GM19328 (cell line): ENCODE measurements at regions not wholly inside any gene's neighbourhood (a gene's known extent, or its start where the extent isn't known, plus 50 kb on each side); places are given as distances from the start of the nearest gene placed in this dataset.
"Not testable (repeated sequence)": the region's sequence is repeated elsewhere in the genome, so short reads cannot be mapped to it uniquely, and the experiment has no call there.

Source experiments
- ATAC-seq: cut with Tn5 transposase; IDR thresholded peaks from one replicate; pipeline ENCODE4 v1.9.1; 2021; ENCODE audit warnings: mild to moderate bottlenecking, moderate library complexity; ENCODE audit not compliant: unreplicated experiment

- ATAC-seq: no peak
Observed at GRCh38 chr3:164320962-164321361, 757.3 kb downstream of the SI start.

DNA sequence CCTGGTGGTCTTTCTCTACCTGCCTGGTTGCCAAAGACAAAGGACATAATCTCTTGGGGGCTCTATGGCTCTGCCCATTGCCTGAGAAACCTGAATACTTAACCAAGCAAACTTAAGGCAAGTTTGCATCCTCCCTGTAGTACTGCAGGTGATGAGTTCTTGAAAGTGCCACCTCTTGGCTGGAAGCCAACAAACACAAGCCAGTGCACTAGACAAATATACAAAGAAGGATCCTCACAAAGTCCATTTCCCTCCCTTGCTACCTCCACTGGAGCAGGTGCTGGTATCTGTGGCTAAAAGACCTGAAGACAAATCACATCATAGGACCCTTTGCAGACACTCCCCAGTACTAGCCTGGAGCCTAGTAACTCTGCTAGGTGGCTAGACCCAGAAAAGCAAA, 772.3 kb downstream of the SI start:
- ATAC-seq: no peak

DNA sequence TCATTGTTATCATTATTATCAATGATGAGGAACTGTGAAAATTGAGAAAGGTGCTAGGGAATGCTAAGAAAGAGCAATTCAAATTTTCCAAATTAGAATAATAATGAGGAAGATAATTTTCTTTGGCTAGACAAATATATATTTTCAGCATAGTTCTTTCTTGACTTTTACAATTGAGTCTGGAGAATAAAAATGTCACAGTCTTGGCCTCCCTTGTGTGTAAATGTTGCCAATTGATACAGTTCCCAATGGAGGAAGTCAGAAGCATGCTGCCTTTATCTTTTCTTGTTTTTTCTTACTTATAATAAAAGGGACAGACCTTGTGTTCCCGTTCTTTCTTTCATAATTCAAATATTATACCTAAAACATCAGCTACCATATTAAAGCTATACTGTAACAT, 774.4 kb downstream of the SI start:
- no peak for ATAC-seq

DNA sequence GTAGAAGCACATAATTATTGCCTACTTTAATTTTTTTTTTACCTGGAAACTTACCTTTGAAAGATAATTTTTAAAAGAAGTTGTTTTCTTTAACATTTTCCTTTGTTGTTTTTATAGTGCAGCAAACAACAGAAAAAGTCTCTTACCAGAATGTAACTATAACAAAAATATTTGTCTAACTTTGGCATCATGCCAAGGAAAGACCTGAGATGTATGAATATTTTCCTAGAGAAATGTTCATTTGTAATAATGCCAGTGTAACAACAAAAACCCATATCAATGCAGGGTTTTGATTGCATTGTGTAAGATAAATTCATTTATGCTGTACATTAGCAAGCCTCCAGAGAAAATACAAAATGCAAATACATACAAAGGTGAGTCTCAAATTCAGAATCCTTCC, 775.7 kb downstream of the SI start:
- no peak for ATAC-seq

- not testable (repeated sequence) for ATAC-seq
Observed at GRCh38 chr3:164291486-164291885, 786.8 kb downstream of the SI start.

- ATAC-seq: no peak
Observed at GRCh38 chr3:164278550-164278949, 799.7 kb downstream of the SI start.

- ATAC-seq: no peak
Observed at GRCh38 chr3:164267053-164267452, 811.2 kb downstream of the SI start.

DNA sequence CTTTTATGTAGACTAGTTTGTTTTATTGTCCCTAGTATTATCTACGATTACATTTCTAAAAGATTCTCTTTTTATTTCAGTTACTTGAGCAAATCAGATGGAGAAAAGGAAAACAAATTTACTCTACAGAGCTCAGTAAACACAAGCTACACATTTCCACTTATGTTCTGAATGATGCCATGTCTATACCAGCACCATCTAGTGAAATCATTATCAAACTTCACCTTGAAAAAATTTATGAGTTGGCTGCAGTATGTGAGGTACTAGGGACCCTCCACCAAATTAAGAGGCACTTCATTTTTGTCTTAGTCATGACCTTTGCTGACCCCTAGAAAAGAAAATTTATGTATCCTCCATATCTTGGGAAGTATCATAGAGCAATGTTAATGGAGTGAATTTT, 827.4 kb downstream of the SI start:
- ATAC-seq: no peak

GRCh38 chr3:164236851-164237250, 841.4 kb downstream of the SI start:
- no peak for ATAC-seq

DNA sequence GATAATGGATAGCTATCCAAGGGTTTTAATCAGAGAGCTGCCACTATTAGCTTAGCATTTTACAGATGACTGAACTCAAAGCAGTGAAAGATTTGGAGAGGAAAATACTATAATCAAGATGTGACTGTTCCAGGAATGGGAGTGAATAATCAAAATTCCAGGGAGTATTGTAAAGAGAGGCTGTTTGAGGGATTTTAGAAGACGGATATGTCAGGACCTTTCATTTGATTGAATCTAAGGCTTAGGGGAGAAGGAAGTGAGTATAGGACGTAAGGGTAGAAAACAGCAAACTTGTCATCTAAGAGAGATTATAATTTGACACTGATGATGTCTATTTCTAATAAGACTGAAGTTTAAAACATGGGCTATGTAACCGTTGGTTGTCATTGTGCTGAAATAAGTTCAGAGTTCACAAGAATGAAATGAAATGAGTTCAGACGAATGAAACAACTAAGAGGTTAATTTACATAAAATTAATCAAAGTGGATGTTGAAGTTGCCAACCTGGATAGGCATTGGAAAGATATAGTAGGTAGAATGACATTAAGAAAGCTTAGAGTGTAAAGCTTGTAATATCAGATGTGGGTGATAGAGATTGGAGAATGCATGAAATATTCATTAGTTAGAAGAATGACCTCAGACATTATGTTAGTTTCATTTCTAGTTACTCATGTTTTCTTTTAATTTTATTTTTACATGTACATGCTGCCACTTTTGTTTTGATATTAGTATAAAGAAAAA, 842.8 kb downstream of the SI start:
- ATAC-seq: no peak

- no peak for ATAC-seq
Observed at GRCh38 chr3:164233951-164234350, 844.3 kb downstream of the SI start.

DNA sequence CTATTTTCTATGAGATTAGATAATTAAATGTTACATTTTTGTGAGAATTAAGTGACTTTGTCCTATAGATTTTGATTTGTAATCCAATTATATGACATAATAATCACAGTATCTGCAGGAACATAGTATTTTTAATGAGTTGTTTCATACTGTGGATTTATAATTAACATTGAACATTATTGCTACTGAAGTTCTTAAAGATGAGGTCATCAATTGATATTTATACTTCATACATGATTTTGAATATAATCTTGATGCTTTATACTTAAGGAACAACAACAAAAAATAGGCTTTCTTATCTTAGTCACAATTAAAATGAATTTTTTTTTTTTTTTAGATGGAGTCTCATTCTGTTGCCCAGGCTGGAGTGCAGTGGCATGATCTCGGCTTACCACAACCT, 846.6 kb downstream of the SI start:
- no peak for ATAC-seq

DNA sequence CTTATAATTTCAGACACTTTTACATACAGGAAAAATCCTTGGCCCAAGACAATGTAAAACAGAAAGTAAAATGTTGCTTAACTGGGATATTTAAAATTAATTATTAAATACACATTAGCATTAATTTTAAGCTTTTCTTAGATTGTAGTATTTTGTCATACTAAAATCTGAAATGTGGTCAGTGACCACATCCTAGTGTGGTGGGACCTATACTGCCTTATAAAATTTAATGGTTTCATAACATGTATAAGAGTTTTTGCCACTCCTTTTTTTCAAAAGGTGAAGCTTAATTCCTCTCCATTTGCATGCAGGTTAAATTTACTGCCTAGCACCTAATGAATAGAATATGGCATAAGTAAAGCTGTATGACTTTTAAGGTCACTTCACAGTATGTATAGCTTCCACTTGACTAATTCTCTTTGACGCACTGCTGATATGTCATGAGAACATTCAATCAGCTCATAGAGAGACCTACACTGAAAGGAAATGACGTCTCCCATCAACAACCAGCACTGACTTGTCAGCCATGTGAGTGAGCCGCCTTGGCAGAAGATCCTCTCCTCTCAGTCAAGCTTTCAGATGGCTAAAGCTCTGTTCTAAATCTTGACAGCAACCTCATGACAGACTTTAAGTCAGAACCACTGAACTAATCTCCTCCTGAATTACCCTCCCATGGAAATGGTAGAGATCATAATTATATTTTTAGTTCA, 847.8 kb downstream of the SI start:
- ATAC-seq: no peak

DNA sequence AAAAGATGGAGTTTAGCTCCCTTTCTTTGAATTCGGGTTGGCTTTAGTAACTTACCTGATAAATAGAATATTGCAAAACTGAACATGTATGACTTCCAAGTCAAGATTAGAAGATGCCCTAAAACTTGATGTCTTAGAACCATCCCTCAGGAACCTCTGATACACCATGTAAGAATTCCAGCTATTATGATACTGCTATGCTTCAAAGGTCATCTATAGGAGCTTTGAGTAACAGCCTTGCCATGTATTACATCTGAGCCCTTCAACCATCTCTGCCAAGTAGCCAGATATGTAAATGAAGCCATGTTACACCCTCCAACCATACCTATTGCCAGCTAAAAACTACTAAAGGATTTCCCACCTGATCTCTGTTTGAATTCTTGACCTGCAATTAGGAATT, 854.2 kb downstream of the SI start:
- ATAC-seq: no peak

DNA sequence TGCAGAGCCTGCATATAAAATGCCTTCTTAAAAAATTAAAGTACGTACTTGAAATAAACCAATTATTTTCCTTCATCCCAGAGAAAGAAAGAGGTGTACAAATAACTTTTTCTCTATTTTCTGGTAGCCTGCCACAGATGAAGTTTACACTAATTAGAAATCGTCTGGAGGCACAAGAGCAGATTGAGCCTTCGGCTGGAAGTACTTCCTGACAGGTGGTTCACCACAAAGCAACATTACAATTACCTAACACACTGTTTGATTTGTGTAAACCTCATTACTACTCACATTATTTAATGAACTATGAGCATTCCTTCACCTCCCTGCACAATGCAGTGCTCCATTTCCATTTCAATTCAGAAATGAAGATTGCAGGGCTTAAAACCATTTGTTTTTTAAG, 856.1 kb downstream of the SI start:
- ATAC-seq: no peak

DNA sequence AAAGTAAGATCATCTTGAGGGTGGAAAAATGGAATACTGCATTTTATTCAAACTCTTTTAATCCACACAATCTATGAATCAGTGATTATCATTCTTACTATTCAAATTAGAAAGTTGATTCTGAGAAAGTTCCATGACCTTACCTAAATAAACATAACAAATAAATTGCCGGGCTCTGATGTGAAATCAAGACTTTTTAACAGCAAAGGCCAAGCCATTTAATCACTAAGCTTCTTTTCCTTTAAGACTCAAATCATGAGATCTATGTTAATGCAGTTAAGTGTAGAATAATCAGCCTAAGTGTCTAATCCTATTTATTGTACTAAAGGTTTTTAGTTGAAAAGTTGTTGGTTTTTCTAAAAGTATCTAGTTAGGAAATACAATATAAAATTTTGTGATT, 857.0 kb downstream of the SI start:
- ATAC-seq: no peak

DNA sequence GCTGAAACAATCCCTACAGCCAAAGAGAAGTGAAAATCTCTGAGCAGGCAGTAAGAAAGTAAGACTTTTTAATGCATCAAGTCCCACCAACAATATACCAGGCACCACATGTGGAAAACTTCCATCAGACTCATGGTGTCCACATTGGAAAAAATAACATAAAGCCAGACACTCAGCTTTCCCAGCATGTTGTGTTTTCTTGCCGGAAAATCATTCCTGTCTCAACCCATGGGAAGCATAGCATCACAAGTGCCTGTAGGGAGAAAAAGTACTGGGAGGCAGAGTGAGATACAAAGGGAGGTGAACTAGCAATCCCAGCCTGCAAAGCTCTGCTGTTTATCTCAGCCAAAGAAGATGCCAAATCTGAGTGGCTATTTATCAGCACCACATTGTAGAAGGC, 868.9 kb downstream of the SI start:
- no peak for ATAC-seq

DNA sequence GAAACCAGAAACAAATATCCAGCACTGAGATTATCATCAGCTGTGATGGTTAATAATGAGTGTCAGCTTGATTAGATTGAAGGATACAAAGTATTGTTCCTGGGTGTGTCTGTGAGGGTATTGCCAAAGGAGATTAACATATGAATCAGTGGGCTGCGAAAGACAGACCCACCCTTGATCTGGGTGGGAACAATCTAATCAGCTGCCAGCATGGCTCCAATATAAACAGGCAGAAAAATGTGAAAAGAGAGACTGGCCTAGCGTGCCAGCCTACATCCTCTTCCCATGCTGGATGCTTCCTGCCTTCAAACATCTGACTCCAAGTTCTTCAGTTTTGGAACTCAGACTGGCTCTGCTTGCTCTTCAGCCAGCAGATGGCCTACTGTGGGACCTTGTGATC, 869.5 kb downstream of the SI start:
- ATAC-seq: no peak

GRCh38 chr3:164208048-164208447, 870.2 kb downstream of the SI start:
- ATAC-seq: no peak

DNA sequence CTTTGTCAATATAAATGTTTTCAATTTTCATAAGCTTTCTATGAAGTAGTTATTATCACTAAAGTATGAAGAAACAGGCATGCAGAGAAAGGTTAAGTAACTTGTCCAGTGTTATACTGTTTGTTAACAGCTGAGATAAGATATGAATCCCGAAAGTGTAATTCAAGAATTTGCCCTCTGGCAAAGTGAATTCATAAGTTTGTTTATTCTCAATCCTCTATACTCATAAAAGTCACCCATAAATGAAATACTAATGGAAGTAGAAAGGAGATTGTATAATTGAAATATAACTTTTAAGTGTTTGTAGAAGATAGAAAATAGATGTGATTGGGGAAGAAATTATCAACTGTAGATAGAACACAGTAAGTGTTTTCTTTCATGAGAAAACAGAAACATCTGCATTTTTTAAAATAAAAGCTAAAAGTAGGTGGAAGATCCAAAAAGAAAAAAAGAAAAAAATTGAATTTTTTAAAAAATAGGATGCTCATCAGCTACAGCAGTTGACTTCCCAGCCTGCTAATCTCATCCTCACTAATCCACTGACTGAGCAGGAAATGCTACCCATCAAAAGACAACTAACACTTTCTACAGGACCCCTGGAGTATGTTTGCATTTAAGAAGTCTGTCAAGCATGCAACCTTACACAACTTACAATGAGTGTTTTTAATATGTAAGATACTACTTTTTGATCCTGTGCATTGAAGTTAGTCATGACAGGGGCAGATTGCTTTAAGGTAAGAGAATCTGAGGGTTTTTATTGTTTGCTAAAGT, 878.1 kb downstream of the SI start:
- no peak for ATAC-seq

- no peak for ATAC-seq
Observed at GRCh38 chr3:164196477-164196876, 881.8 kb downstream of the SI start.

- ATAC-seq: no peak
Observed at GRCh38 chr3:164194842-164195241, 883.5 kb downstream of the SI start.
